HG03095 (cell line): ENCODE measurements at regions not wholly inside any gene's neighbourhood (a gene's known extent, or its start where the extent isn't known, plus 50 kb on each side); places are given as distances from the start of the nearest gene placed in this dataset.
"Not testable (repeated sequence)": the region's sequence is repeated elsewhere in the genome, so short reads cannot be mapped to it uniquely, and the experiment has no call there.

Experiments
- ATAC-seq: cut with Tn5 transposase; IDR thresholded peaks from one replicate; pipeline ENCODE4 v1.9.1; 2021; ENCODE audit warnings: moderate library complexity; ENCODE audit not compliant: unreplicated experiment

GRCh38 chr3:72538070-72538745 lies 310.0 kb downstream of the SHQ1 start:
- peak; percentile 45 for ATAC-seq

GRCh38 chr3:72537448-72537847 lies 310.8 kb downstream of the SHQ1 start:
- ATAC-seq = no peak

GRCh38 chr3:72536878-72537267 lies 311.4 kb downstream of the SHQ1 start:
- ATAC-seq = no peak

GRCh38 chr3:72536206-72536877 lies 311.9 kb downstream of the SHQ1 start:
- ATAC-seq = no peak

GRCh38 chr3:72535772-72536171 lies 312.5 kb downstream of the SHQ1 start:
- no peak for ATAC-seq

GRCh38 chr3:72533591-72534473 lies 314.4 kb downstream of the SHQ1 start:
- ATAC-seq = no peak

- ATAC-seq = no peak
These were observed 317.8 kb downstream of the SHQ1 start for GRCh38 chr3:72530426-72530825.

GRCh38 chr3:72529081-72529480 lies 319.2 kb downstream of the SHQ1 start:
- ATAC-seq = no peak

GRCh38 chr3:72523429-72524151 lies 324.7 kb downstream of the SHQ1 start:
- ATAC-seq = peak; percentile 89

GRCh38 chr3:72520690-72521308 lies 327.4 kb downstream of the SHQ1 start:
- ATAC-seq = peak; percentile 46

GRCh38 chr3:72519946-72520604 lies 328.2 kb downstream of the SHQ1 start:
- ATAC-seq = no peak

- ATAC-seq = no peak
These were observed 330.3 kb downstream of the SHQ1 start for GRCh38 chr3:72517921-72518424.

- no peak for ATAC-seq
These were observed 330.9 kb downstream of the SHQ1 start for GRCh38 chr3:72517336-72517735.

GRCh38 chr3:72516361-72516760 lies 331.9 kb downstream of the SHQ1 start:
- ATAC-seq = no peak

GRCh38 chr3:72515941-72516340 lies 332.3 kb downstream of the SHQ1 start:
- ATAC-seq = no peak

GRCh38 chr3:72515281-72515680 lies 333.0 kb downstream of the SHQ1 start:
- no peak for ATAC-seq

GRCh38 chr3:72510247-72510646 lies 338.0 kb downstream of the SHQ1 start:
- ATAC-seq = no peak

GRCh38 chr3:72505539-72506405 lies 342.5 kb downstream of the SHQ1 start:
- ATAC-seq = no peak

GRCh38 chr3:72497501-72497900 lies 350.7 kb downstream of the SHQ1 start:
- not testable (repeated sequence) for ATAC-seq
